Trophoblast cell (in vitro differentiated cells and primary cell): ENCODE measurements at regions not wholly inside any gene's neighbourhood (a gene's known extent, or its start where the extent isn't known, plus 50 kb on each side); places are given as distances from the start of the nearest gene placed in this dataset.

ENCODE experiments used
- DNase-seq, 2 donors: peaks; one replicate each; pipeline ENCODE4 v3.0.0-alpha.2; 2016
- H2AFZ ChIP-seq: 2 replicates; pipeline ENCODE4 v1.6.1; 2013; ENCODE audit warnings: low read length, moderate library complexity, mild to moderate bottlenecking; ENCODE audit not compliant: insufficient read depth, poor library complexity
- H2AK5ac ChIP-seq: 2 replicates; pipeline ENCODE4 v1.6.1; 2013; ENCODE audit warnings: mild to moderate bottlenecking, low read length
- H2BK120ac ChIP-seq: 2 replicates; pipeline ENCODE4 v1.6.1; 2013; ENCODE audit warnings: low read length, mild to moderate bottlenecking, moderate library complexity; ENCODE audit not compliant: insufficient read depth, poor library complexity
- H2BK12ac ChIP-seq: 2 replicates; pipeline ENCODE4 v1.6.1; 2013; ENCODE audit warnings: mild to moderate bottlenecking, low read length, moderate library complexity
- H2BK5ac ChIP-seq: 2 replicates; pipeline ENCODE4 v1.6.1; 2013; ENCODE audit warnings: low read length, low read depth, moderate library complexity, mild to moderate bottlenecking; ENCODE audit not compliant: poor library complexity
- H3K14ac ChIP-seq: 2 replicates; pipeline ENCODE4 v1.6.1; 2013; ENCODE audit warnings: mild to moderate bottlenecking, low read length
- H3K18ac ChIP-seq: 2 replicates; pipeline ENCODE4 v1.6.1; 2013; ENCODE audit warnings: mild to moderate bottlenecking, low read length
- H3K23ac ChIP-seq: 2 replicates; pipeline ENCODE4 v1.6.1; 2013; ENCODE audit warnings: low read length
- H3K27ac ChIP-seq: 2 replicates; pipeline ENCODE4 v1.5.1; 2013; ENCODE audit warnings: low read depth, mild to moderate bottlenecking, inconsistent platforms, low read length, moderate library complexity
- H3K27me3 ChIP-seq: 2 replicates; pipeline ENCODE4 v1.6.1; 2013; ENCODE audit warnings: inconsistent platforms, mild to moderate bottlenecking, low read length, moderate library complexity; ENCODE audit not compliant: insufficient read depth
- H3K36me3 ChIP-seq, 2 experiments: 1 replicate in 1 of 2; 2 replicates in 1 of 2; pipeline ENCODE4 v1.6.1; 2013; ENCODE audit warnings: low read length in 2 of 2, mild to moderate bottlenecking in 2 of 2, moderate library complexity in 1 of 2; ENCODE audit not compliant: insufficient read depth in 2 of 2, control insufficient read depth in 1 of 2
- H3K4ac ChIP-seq: 2 replicates; pipeline ENCODE4 v1.6.1; 2013; ENCODE audit warnings: low read depth, mild to moderate bottlenecking, low read length, moderate library complexity
- H3K4me1 ChIP-seq, 2 experiments: 1 replicate in 1 of 2; 2 replicates in 1 of 2; pipeline ENCODE4 v1.6.1; 2013; ENCODE audit warnings: low read length in 2 of 2, mild to moderate bottlenecking in 2 of 2, moderate library complexity in 1 of 2; ENCODE audit not compliant: insufficient read depth in 2 of 2, control insufficient read depth in 1 of 2
- H3K4me2 ChIP-seq: 2 replicates; pipeline ENCODE4 v1.6.1; 2013; ENCODE audit warnings: inconsistent platforms, mild to moderate bottlenecking, low read length, moderate library complexity
- H3K4me3 ChIP-seq: 2 replicates; pipeline ENCODE4 v1.5.1; 2013; ENCODE audit warnings: mild to moderate bottlenecking, low read depth, low read length, inconsistent platforms
- H3K79me1 ChIP-seq: one replicate; pipeline ENCODE4 v1.6.1; 2013; ENCODE audit warnings: low read length
- H3K79me2 ChIP-seq: 2 replicates; pipeline ENCODE4 v1.6.1; 2013; ENCODE audit warnings: low read length, mild to moderate bottlenecking; ENCODE audit not compliant: control insufficient read depth, insufficient read depth, poor library complexity
- H3K9ac ChIP-seq: 2 replicates; pipeline ENCODE4 v1.6.1; 2013; ENCODE audit warnings: mild to moderate bottlenecking, low read length
- H3K9me3 ChIP-seq: 2 replicates; pipeline ENCODE4 v1.6.1; 2013; ENCODE audit warnings: low read depth, mild to moderate bottlenecking, control low read depth, inconsistent platforms, low read length; ENCODE audit not compliant: insufficient read depth
- H4K12ac ChIP-seq: 2 replicates; pipeline ENCODE4 v1.6.1; 2013; ENCODE audit warnings: low read depth, mild to moderate bottlenecking, low read length, moderate library complexity
- H4K8ac ChIP-seq: 2 replicates; pipeline ENCODE4 v1.6.1; 2013; ENCODE audit warnings: low read depth, mild to moderate bottlenecking, low read length, moderate library complexity
- H4K91ac ChIP-seq: one replicate; pipeline ENCODE4 v1.6.1; 2013; ENCODE audit warnings: low read depth, mild to moderate bottlenecking, low read length, moderate library complexity
- WGBS: extraction: QIAGEN DNeasy Blood & Tissue Kit; methylation state at CpG from one replicate; pipeline ENCODE4 v1.1.7; 2013; ENCODE audit warnings: missing lambda C conversion rate; ENCODE audit not compliant: insufficient read length, insufficient coverage; ENCODE audit errors: extremely low coverage; 5-methylcytosine and 5-hydroxymethylcytosine counted together

DNA sequence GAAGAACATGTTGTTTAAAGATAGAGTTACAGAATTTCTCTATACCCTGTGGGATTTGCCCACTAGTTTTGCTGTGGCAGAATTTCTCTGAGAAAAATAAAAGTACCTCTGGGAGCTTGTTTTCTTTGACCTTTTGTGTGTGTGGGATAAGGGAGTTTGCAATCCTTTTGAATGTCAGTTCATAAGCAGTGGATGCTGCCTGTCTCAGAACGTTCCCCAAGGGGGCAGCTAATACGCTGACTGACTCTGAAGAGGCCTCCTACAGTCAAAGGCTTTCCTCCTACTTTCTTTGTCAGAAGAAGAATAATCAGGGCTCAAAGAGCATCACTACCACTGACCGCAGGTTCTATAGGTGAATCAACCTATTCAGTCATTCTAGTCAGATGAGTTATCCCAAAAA lies 140.6 kb downstream of the AASDHPPT start:
- Histone ChIP-seq H2BK120ac (no peak overlapping the region), H2AFZ (no peak overlapping the region), H3K36me3 (no peaks in the 10 kb centered on the region), H3K4me1 (no peaks in the 10 kb centered on the region), H3K23ac (no peak overlapping the region), H3K79me1 (no peaks in the 10 kb centered on the region), H3K9ac (no peak overlapping the region), H3K4me2 (no peak overlapping the region), H2BK12ac (no peak overlapping the region), H3K27me3 (no peaks in the 10 kb centered on the region), H4K8ac (no peak overlapping the region), H2AK5ac (no peak overlapping the region), H4K12ac (no peak overlapping the region), H3K14ac (no peak overlapping the region), H3K79me2 (no peaks in the 10 kb centered on the region), H3K27ac (no peak overlapping the region), H4K91ac (no peak overlapping the region), H3K4me3 (no peak overlapping the region), H3K9me3 (peaks cover 5% of the 10 kb centered on the region), H3K18ac (no peak overlapping the region), H2BK5ac (no peak overlapping the region), H3K4ac (no peak overlapping the region)
- WGBS = no CpG with 5 or more reads among the region's 3 CpGs
- no peak for DNase-seq

DNA sequence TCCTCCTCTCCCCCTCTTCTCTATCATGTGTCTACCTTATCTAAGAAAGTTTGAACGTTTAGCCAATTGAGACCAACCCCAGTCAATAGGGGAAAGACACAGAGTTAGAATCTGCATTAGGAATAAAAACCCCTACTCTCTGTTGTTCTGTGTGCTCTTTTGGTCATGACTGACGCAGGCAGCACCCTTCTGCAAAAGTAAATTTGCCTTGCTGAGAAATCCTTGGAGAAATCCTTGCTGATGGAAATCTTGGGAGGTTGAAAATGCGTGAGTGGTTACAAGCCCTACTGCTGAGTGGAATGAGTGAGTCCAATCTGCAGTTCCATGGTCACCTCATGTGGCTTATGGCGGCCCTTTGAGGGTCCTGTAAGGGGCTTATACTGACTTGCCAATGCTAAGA lies 145.2 kb downstream of the AASDHPPT start:
- Histone ChIP-seq H3K27ac (no peak overlapping the region), H2BK120ac (no peak overlapping the region), H3K27me3 (no peaks in the 10 kb centered on the region), H4K8ac (no peak overlapping the region), H3K4ac (no peak overlapping the region), H3K79me2 (no peaks in the 10 kb centered on the region), H4K91ac (no peak overlapping the region), H3K4me2 (no peak overlapping the region), H3K4me3 (no peak overlapping the region), H2AFZ (no peak overlapping the region), H3K23ac (no peak overlapping the region), H2BK12ac (no peak overlapping the region), H3K9ac (no peak overlapping the region), H3K9me3 (peaks cover 7% of the 10 kb centered on the region), H3K14ac (no peak overlapping the region), H4K12ac (no peak overlapping the region), H3K36me3 (no peaks in the 10 kb centered on the region), H3K18ac (no peak overlapping the region), H3K79me1 (no peaks in the 10 kb centered on the region), H2BK5ac (no peak overlapping the region), H3K4me1 (no peaks in the 10 kb centered on the region), H2AK5ac (no peak overlapping the region)
- WGBS = no CpG with 5 or more reads among the region's 4 CpGs
- DNase-seq = no peak

GRCh38 chr11:106224172-106224571 lies 146.7 kb downstream of the AASDHPPT start:
- no peaks in the 10 kb centered on the region for H3K36me3 ChIP-seq
- H3K4me2 ChIP-seq = no peak overlapping the region
- no peak overlapping the region for H3K18ac ChIP-seq
- H2BK5ac ChIP-seq = no peak overlapping the region
- H3K79me1 ChIP-seq = no peaks in the 10 kb centered on the region
- H3K27me3 ChIP-seq = no peaks in the 10 kb centered on the region
- H3K9ac ChIP-seq = no peak overlapping the region
- no peak overlapping the region for H4K8ac ChIP-seq
- H3K27ac ChIP-seq = no peak overlapping the region
- peaks cover 11% of the 10 kb centered on the region for H3K9me3 ChIP-seq
- DNase-seq = no peak
- no peak overlapping the region for H2BK12ac ChIP-seq
- no CpG with 5 or more reads among the region's 1 CpG for WGBS
- no peak overlapping the region for H3K23ac ChIP-seq
- H3K4me1 ChIP-seq = no peaks in the 10 kb centered on the region
- H3K14ac ChIP-seq = no peak overlapping the region
- no peak overlapping the region for H3K4ac ChIP-seq
- H3K79me2 ChIP-seq = no peaks in the 10 kb centered on the region
- H2BK120ac ChIP-seq = no peak overlapping the region
- H2AK5ac ChIP-seq = no peak overlapping the region
- H4K12ac ChIP-seq = no peak overlapping the region
- H2AFZ ChIP-seq = no peak overlapping the region
- no peak overlapping the region for H4K91ac ChIP-seq
- H3K4me3 ChIP-seq = no peak overlapping the region

- Histone ChIP-seq H3K79me2 (no peaks in the 10 kb centered on the region), H3K4me2 (no peak overlapping the region), H4K8ac (no peak overlapping the region), H3K36me3 (no peaks in the 10 kb centered on the region), H3K9me3 (peaks cover 4% of the 10 kb centered on the region), H3K14ac (no peak overlapping the region), H4K12ac (no peak overlapping the region), H3K27me3 (no peaks in the 10 kb centered on the region), H3K9ac (no peak overlapping the region), H3K27ac (no peak overlapping the region), H2AK5ac (no peak overlapping the region), H2AFZ (no peak overlapping the region), H4K91ac (no peak overlapping the region), H3K4ac (no peak overlapping the region), H3K23ac (no peak overlapping the region), H3K4me3 (no peak overlapping the region), H3K18ac (no peak overlapping the region), H2BK12ac (no peak overlapping the region), H2BK120ac (no peak overlapping the region), H3K79me1 (no peaks in the 10 kb centered on the region), H3K4me1 (no peaks in the 10 kb centered on the region), H2BK5ac (no peak overlapping the region)
- DNase-seq = peak in 1 of 2 donors; percentile 28
- no CpG with 5 or more reads among the region's 1 CpG for WGBS
Measured at GRCh38 chr11:106228996-106229395, 151.5 kb downstream of the AASDHPPT start.
